ENCODE measurements at regions not wholly inside any gene's neighbourhood (a gene's known extent, or its start where the extent isn't known, plus 50 kb on each side); places are given as distances from the start of the nearest gene placed in this dataset.

DNA sequence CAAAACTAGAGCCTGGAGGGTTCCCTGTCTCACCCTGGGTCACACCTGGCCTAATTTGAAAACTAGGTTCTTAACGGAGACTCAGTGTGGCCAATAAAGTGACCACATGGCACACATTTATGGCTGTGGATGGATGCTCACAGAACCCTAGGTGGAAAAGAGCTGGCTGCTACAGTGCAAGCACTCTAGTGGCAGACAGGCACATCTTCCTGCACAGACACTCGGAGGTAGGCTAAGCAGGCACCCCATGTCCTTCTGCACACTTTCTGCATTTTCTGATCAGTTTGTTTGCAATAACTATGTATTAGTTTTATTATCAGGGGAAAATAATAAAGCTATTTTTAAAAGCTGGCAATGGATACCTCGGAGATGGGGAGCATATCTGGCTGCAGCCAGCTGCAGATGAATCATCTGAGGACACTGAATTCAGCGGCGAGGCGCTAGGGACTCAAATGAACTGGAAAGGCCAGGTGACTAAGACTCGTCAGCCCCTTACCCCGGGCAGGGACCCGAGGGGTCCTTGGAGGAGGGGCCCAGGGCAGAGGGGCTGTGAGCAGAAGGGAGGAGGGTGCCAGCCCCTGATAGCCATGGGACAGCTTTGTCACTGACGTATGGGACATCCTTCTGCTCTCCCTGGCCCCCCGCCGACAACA is 96.2 kb downstream of the OLFM1 start:
- 33 to 41% methylated on average over 12 of the region's 12 CpGs for WGBS, 2 donors
- H3K4me3 ChIP-seq (ENCODE audit: low read depth, poor library complexity, severe bottlenecking), result no peak overlapping the region
- TF ChIP-seq, protein P1, sequence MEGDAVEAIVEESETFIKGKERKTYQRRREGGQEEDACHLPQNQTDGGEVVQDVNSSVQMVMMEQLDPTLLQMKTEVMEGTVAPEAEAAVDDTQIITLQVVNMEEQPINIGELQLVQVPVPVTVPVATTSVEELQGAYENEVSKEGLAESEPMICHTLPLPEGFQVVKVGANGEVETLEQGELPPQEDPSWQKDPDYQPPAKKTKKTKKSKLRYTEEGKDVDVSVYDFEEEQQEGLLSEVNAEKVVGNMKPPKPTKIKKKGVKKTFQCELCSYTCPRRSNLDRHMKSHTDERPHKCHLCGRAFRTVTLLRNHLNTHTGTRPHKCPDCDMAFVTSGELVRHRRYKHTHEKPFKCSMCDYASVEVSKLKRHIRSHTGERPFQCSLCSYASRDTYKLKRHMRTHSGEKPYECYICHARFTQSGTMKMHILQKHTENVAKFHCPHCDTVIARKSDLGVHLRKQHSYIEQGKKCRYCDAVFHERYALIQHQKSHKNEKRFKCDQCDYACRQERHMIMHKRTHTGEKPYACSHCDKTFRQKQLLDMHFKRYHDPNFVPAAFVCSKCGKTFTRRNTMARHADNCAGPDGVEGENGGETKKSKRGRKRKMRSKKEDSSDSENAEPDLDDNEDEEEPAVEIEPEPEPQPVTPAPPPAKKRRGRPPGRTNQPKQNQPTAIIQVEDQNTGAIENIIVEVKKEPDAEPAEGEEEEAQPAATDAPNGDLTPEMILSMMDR (IDR thresholded peaks at IDR 0.05), result no peak
- no peak for TF ChIP-seq POLR2A (IDR thresholded peaks at IDR 0.05)
- no peak for DNase-seq (ENCODE audit: low spot score in 2 of 2)
- intact Hi-C loops (cut with DNase I; ENCODE audit: low total_unique reads), result no loop called here

DNA sequence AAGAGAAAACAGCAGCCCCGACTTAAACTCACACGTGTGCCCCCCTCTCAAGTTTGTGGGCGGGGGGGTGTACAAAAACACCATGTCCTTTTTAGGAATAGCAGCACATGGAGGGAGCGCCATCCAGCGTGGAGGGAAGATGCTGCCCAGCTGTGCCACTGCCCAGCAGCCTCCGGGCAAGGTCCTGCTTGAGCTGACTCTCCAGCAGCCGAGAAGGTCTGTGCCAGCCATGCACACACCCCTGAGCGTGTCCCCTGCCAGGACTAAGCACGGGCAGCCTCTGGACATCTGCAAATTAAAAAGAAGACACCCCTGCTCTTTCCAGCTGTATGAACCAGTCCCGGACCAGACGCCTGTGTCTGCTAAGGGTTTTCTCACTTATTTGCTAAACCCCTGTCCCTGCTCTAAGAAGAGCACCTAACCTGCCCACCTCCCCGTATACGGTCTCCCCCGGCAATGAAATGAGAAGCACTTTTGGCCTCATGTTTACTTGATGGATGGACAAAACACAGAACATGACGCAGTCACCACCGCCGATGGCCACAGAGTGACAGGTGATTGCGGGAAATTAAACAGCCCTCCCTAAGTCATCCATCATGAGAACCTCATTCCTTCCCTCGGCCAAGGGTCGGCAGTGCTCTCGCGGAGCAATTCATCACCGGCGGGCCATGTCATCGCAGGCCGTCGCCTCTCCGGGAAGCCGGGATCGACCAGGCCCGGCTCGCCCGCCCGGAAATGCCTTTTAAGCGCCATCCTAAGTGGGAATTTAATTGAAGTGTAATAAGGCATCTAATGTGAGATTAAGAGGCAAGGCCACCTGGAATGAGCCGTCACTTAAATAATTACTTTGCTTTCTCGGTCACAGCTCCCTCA is 96.9 kb downstream of the OLFM1 start:
- WGBS, 2 donors, result 39 to 50% methylated on average over 37 of the region's 37 CpGs
- TF ChIP-seq POLR2A (IDR thresholded peaks at IDR 0.05), result no peak
- TF ChIP-seq, protein P1 (IDR thresholded peaks at IDR 0.05), result no peak

DNA sequence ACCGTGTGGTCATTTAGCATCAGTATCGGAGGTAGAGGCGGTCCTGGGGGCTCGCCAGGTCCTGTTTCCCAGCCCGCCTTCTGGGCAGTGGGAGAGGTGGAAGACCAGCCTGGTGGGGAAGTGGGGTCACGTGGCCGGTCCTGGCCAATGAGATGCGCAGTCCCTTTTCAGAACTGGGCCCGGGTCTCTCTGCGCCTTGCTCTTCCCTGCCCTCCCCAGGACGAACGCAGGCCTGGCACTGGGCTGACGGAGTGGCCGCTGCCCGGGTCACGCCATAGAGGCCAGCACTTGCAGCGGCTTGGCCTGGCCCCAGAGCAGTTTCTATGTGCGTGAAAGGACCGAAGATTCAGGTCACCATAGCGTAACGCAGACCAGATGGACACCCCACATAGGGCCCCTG is 97.6 kb downstream of the OLFM1 start:
- no peak for DNase-seq (ENCODE audit: low spot score in 2 of 2)
- TF ChIP-seq, protein P1 (IDR thresholded peaks at IDR 0.05), result no peak
- TF ChIP-seq POLR2A (IDR thresholded peaks at IDR 0.05), result no peak
- intact Hi-C loops (cut with DNase I; ENCODE audit: low total_unique reads), result no loop called here
- WGBS, 2 donors, result 82 to 85% methylated on average over 14 to 21 of the region's 21 CpGs
- H3K4me3 ChIP-seq (ENCODE audit: low read depth, poor library complexity, severe bottlenecking), result no peak overlapping the region

More for the DNA sequence above, 96.9 kb downstream of the OLFM1 start:
- DNase-seq (ENCODE audit: low spot score in 2 of 2), result no peak
- intact Hi-C loops (cut with DNase I; ENCODE audit: low total_unique reads), result no loop called here
- no peak overlapping the region for H3K4me3 ChIP-seq (ENCODE audit: low read depth, poor library complexity, severe bottlenecking)

DNA sequence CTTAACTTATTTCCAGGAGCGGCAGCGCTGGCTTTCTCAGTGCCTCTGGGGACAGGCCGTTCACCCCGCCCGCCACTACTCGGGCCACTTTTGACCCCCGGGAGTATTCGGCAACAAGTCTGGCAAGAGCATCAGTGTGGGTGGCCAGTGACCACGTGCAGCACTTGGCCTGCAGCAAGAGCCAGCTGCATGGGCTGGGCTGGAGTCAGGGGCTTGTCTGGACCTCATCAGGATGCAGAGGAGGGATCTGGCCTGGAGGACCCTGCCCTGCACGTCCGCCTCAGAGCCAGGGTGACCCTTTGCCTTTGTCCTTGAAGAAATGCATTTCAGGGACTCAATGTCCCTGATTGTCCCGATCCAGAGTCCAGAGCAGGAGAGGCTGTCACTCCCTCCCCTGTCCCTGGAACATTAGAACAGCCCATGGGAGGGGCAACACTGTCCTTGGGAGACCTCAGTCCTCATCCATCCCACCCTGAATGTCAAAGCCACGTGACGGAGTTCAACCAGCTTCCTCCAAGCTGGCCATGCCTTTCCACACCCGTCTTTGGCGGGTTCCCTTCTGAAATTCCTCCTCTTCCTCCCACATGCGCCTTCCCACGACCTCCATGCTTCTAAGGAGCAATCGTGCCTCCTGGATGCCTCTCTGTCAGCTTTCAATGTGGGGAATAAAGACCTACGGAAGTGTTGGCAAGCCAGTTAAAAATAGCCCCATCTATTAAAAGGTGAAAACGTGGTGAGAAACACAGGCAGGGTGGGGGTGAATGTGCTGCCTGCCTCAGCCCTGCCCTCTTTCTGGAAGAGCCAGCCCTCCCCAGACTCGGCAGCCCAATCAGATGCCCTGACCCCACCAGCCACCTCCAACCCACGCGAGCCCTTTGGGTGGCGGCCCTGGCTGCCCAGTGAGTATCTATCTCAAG is 99.0 kb downstream of the OLFM1 start:
- WGBS, 2 donors, result 34 to 41% methylated on average over 25 of the region's 25 CpGs
- H3K4me3 ChIP-seq (ENCODE audit: low read depth, poor library complexity, severe bottlenecking), result no peak overlapping the region
- intact Hi-C loops (cut with DNase I; ENCODE audit: low total_unique reads), result no loop called here
- DNase-seq (ENCODE audit: low spot score in 2 of 2), result no peak
- TF ChIP-seq, protein P1 (IDR thresholded peaks at IDR 0.05), result no peak
- no peak for TF ChIP-seq POLR2A (IDR thresholded peaks at IDR 0.05)

DNA sequence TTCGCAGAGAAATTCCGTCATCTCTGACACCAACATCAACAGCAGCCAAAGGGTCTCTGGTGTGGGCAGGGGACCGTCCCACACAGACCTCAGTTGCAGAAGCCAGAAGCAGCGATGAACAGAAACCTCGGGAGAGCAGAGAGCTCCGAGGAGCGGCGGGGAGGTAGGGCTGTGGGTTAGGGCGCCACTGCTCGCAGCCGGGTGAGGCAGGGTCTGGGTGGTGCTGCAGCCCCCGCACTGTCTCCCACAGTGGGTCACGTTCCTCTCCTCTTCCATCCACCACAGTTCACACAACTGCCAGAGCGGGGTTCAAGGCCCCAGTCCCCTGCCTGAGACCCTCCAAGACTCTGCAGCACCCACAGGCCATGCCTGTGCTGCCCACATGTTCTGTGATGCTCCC is 99.9 kb downstream of the OLFM1 start:
- no peak for DNase-seq (ENCODE audit: low spot score in 2 of 2)
- no peak overlapping the region for H3K4me3 ChIP-seq (ENCODE audit: low read depth, poor library complexity, severe bottlenecking)
- intact Hi-C loops (cut with DNase I; ENCODE audit: low total_unique reads), result no loop called here
- TF ChIP-seq POLR2A (IDR thresholded peaks at IDR 0.05), result no peak
- TF ChIP-seq, protein P1 (IDR thresholded peaks at IDR 0.05), result no peak
- 66 to 81% methylated on average over 12 to 14 of the region's 14 CpGs for WGBS, 2 donors
